OCI-LY1 (cell line): ENCODE measurements at regions not wholly inside any gene's neighbourhood (a gene's known extent, or its start where the extent isn't known, plus 50 kb on each side); places are given as distances from the start of the nearest gene placed in this dataset.

Source experiments
- H2AFZ ChIP-seq: fragments of 200-600 bp; sonication (generic), shearing (Covaris generic); 2 replicates; pipeline ENCODE4 v1.6.0; 2014; ENCODE audit warnings: antibody characterized with exemption, mild to moderate bottlenecking, low read length
- H3F3A ChIP-seq: fragments of 200-600 bp; sonication (generic), shearing (Covaris generic); 2 replicates; pipeline ENCODE4 v1.6.0; 2014; ENCODE audit warnings: mild to moderate bottlenecking, antibody characterized with exemption, low read length, moderate library complexity; ENCODE audit not compliant: insufficient read depth
- H3K27ac ChIP-seq: fragments of 200-600 bp; sonication (generic); 2 replicates; pipeline ENCODE4 v1.5.1; 2014; ENCODE audit warnings: low read length, mixed run types, mild to moderate bottlenecking, low read depth; ENCODE audit not compliant: poor library complexity, severe bottlenecking
- H3K27me3 ChIP-seq: fragments of 200-600 bp; sonication (generic); 2 replicates; pipeline ENCODE4 v1.6.0; 2014; ENCODE audit warnings: antibody characterized with exemption, mild to moderate bottlenecking, low read length, moderate library complexity; ENCODE audit not compliant: insufficient read depth
- H3K36me3 ChIP-seq: fragments of 200-600 bp; sonication (generic); 2 replicates; pipeline ENCODE4 v1.6.1; 2014; ENCODE audit warnings: mild to moderate bottlenecking, antibody characterized with exemption, low read length, moderate library complexity, mixed read lengths; ENCODE audit not compliant: insufficient read depth
- H3K4me1 ChIP-seq: fragments of 200-600 bp; sonication (generic); 2 replicates; pipeline ENCODE4 v1.5.1; 2014; ENCODE audit warnings: mild to moderate bottlenecking, low read length, moderate library complexity; ENCODE audit not compliant: insufficient read depth, severe bottlenecking
- H3K4me2 ChIP-seq: fragments of 200-600 bp; sonication (generic), shearing (Covaris generic); 2 replicates; pipeline ENCODE4 v1.6.1; 2014; ENCODE audit warnings: low read length
- H3K4me3 ChIP-seq: fragments of 200-600 bp; sonication (generic); 2 replicates; pipeline ENCODE4 v1.5.1; 2014; ENCODE audit warnings: low read length, low read depth, mild to moderate bottlenecking, mixed read lengths; ENCODE audit not compliant: poor library complexity, severe bottlenecking
- H3K79me2 ChIP-seq: fragments of 200-600 bp; shearing (Covaris generic); 2 replicates; pipeline ENCODE4 v1.6.1; 2016; ENCODE audit warnings: mixed run types, low read length, mixed read lengths; ENCODE audit not compliant: insufficient read depth
- H3K9ac ChIP-seq: fragments of 200-600 bp; sonication (generic), shearing (Covaris generic); 2 replicates; pipeline ENCODE4 v1.6.1; 2014; ENCODE audit warnings: mild to moderate bottlenecking, low read length, mixed read lengths
- H3K9me2 ChIP-seq: fragments of 200-600 bp; sonication (generic), shearing (Covaris generic); 2 replicates; pipeline ENCODE4 v1.6.1; 2014; ENCODE audit warnings: low read depth, mild to moderate bottlenecking, low read length, mixed read lengths
- H3K9me3 ChIP-seq: fragments of 200-600 bp; shearing (Covaris generic); 2 replicates; pipeline ENCODE4 v1.6.1; 2014; ENCODE audit warnings: low read length, mixed read lengths
- H4K20me1 ChIP-seq: fragments of 200-600 bp; sonication (generic), shearing (Covaris generic); 2 replicates; pipeline ENCODE4 v1.6.0; 2016; ENCODE audit warnings: mild to moderate bottlenecking, low read length; ENCODE audit not compliant: insufficient read depth
- EZH2 ChIP-seq: fragments of 200-600 bp; sonication (generic), shearing (Covaris generic); IDR thresholded peaks from 2 replicates; pipeline ENCODE4 v1.8.0; 2017; ENCODE audit warnings: borderline replicate concordance, mixed run types, mild to moderate bottlenecking, antibody characterized with exemption, low read length, moderate library complexity, mixed read lengths
- TF ChIP-seq, protein P1 (sequence below): fragments of 200-600 bp; sonication (generic), shearing (Covaris generic); IDR thresholded peaks from 2 replicates; pipeline ENCODE4 v1.5.1; 2017; ENCODE audit warnings: mild to moderate bottlenecking, antibody characterized with exemption, low read length, moderate library complexity, mixed read lengths

DNA sequence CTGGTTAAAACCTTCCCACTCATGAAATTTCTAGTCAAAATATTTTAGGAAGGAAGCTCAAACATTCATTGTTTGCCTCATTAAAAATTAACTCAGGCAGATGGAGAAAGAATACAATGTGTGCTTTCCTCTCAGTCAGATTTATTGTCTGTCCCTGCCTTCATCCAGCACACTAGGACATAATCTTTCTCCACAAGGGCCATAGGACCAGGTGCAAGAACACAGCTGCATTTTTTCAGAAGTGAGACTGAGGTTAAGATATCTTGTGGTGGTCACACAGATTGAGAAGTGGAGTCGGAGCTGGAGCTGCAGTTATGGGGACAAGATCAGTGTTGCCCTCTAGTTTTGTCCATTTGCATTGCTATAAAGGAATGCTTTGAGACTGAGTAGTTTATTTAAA is 666.3 kb downstream of the CCSER2 start:
- no peaks in the 10 kb centered on the region for H3K79me2 ChIP-seq
- no peaks in the 10 kb centered on the region for H4K20me1 ChIP-seq
- no peak overlapping the region for H3K4me3 ChIP-seq
- no peaks in the 10 kb centered on the region for H3K36me3 ChIP-seq
- H3K9me3 ChIP-seq, result no peaks in the 10 kb centered on the region
- no peak overlapping the region for H3K4me2 ChIP-seq
- no peaks in the 10 kb centered on the region for H3K27me3 ChIP-seq
- no peak overlapping the region for H2AFZ ChIP-seq
- TF ChIP-seq, protein P1, sequence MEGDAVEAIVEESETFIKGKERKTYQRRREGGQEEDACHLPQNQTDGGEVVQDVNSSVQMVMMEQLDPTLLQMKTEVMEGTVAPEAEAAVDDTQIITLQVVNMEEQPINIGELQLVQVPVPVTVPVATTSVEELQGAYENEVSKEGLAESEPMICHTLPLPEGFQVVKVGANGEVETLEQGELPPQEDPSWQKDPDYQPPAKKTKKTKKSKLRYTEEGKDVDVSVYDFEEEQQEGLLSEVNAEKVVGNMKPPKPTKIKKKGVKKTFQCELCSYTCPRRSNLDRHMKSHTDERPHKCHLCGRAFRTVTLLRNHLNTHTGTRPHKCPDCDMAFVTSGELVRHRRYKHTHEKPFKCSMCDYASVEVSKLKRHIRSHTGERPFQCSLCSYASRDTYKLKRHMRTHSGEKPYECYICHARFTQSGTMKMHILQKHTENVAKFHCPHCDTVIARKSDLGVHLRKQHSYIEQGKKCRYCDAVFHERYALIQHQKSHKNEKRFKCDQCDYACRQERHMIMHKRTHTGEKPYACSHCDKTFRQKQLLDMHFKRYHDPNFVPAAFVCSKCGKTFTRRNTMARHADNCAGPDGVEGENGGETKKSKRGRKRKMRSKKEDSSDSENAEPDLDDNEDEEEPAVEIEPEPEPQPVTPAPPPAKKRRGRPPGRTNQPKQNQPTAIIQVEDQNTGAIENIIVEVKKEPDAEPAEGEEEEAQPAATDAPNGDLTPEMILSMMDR, result no peak
- TF ChIP-seq EZH2, result no peak
- H3K9ac ChIP-seq, result no peak overlapping the region
- no peaks in the 10 kb centered on the region for H3K4me1 ChIP-seq
- no peak overlapping the region for H3K27ac ChIP-seq
- H3F3A ChIP-seq, result no peaks in the 10 kb centered on the region
- H3K9me2 ChIP-seq, result no peaks in the 10 kb centered on the region

GRCh38 chr10:84996580-84996979 is 668.2 kb downstream of the CCSER2 start:
- H3K36me3 ChIP-seq, result no peaks in the 10 kb centered on the region
- TF ChIP-seq, protein P1, result no peak
- no peak for TF ChIP-seq EZH2
- no peak overlapping the region for H2AFZ ChIP-seq
- no peak overlapping the region for H3K9ac ChIP-seq
- no peaks in the 10 kb centered on the region for H3F3A ChIP-seq
- H3K9me2 ChIP-seq, result no peaks in the 10 kb centered on the region
- no peaks in the 10 kb centered on the region for H3K9me3 ChIP-seq
- H3K4me1 ChIP-seq, result no peaks in the 10 kb centered on the region
- H3K27ac ChIP-seq, result no peak overlapping the region
- no peaks in the 10 kb centered on the region for H3K79me2 ChIP-seq
- no peaks in the 10 kb centered on the region for H4K20me1 ChIP-seq
- H3K27me3 ChIP-seq, result no peaks in the 10 kb centered on the region
- H3K4me3 ChIP-seq, result no peak overlapping the region
- H3K4me2 ChIP-seq, result no peak overlapping the region

- H3K9me3 ChIP-seq, result no peaks in the 10 kb centered on the region
- TF ChIP-seq, protein P1, result no peak
- no peak for TF ChIP-seq EZH2
- H4K20me1 ChIP-seq, result no peaks in the 10 kb centered on the region
- no peak overlapping the region for H3K4me3 ChIP-seq
- H3K79me2 ChIP-seq, result no peaks in the 10 kb centered on the region
- no peaks in the 10 kb centered on the region for H3K4me1 ChIP-seq
- H2AFZ ChIP-seq, result no peak overlapping the region
- no peak overlapping the region for H3K9ac ChIP-seq
- H3K4me2 ChIP-seq, result no peak overlapping the region
- no peak overlapping the region for H3K27ac ChIP-seq
- no peaks in the 10 kb centered on the region for H3K27me3 ChIP-seq
- no peaks in the 10 kb centered on the region for H3K36me3 ChIP-seq
- no peaks in the 10 kb centered on the region for H3K9me2 ChIP-seq
- no peaks in the 10 kb centered on the region for H3F3A ChIP-seq
Measured at GRCh38 chr10:84997870-84998269, 669.5 kb downstream of the CCSER2 start.
